ENCODE measurements at regions not wholly inside any gene's neighbourhood (a gene's known extent, or its start where the extent isn't known, plus 50 kb on each side); places are given as distances from the start of the nearest gene placed in this dataset.

- H3K79me1 ChIP-seq (ENCODE audit: insufficient read depth, low read depth, low read length, poor library complexity, severe bottlenecking), result no peaks in the 10 kb centered on the region
- H3K4me1 Mint-ChIP-seq, result peaks cover 18 to 23% of the 10 kb centered on the region in 2 experiments
- no CpG with 5 or more reads among the region's 4 CpGs for WGBS (ENCODE audit: extremely low coverage, insufficient read length, low lambda C conversion rate)
- H3K56ac ChIP-seq (ENCODE audit: insufficient read length, low read depth, low read length), result no peak overlapping the region
- H2BK20ac ChIP-seq (ENCODE audit: low read depth, low read length, poor library complexity, severe bottlenecking), result no peak overlapping the region
- peaks cover 3% of the 10 kb centered on the region; the same call in 1 of the 2 replicates for H3K4me1 ChIP-seq (ENCODE audit: insufficient read depth, low read length)
- H4K91ac ChIP-seq (ENCODE audit: insufficient read length, low read depth, low read length), result no peak overlapping the region
- no peaks in the 10 kb centered on the region for H4K20me1 ChIP-seq (ENCODE audit: control insufficient read depth, insufficient read depth, insufficient read length)
- H3K9ac ChIP-seq (ENCODE audit: extremely low read depth, insufficient read length, low read length), result no peak overlapping the region
- no peak overlapping the region for H3K23ac ChIP-seq (ENCODE audit: insufficient read length, low read depth, low read length)
- DNase-seq, result no peak
- no peak overlapping the region for H2BK5ac ChIP-seq (ENCODE audit: insufficient read length, low read length)
- H3K27me3 Mint-ChIP-seq (ENCODE audit: low read depth), result peaks cover 88% of the 10 kb centered on the region
- no peak overlapping the region for H3K27ac ChIP-seq (ENCODE audit: insufficient read length, low read depth, low read length)
- no peak overlapping the region for H2BK15ac ChIP-seq (ENCODE audit: low read depth, low read length)
- H3K27ac Mint-ChIP-seq, result no peak overlapping the region
- no peaks in the 10 kb centered on the region for H3K79me2 ChIP-seq (ENCODE audit: insufficient read depth, low read length)
- peaks cover 4 to 6% of the 10 kb centered on the region in 2 experiments for H3K9me3 Mint-ChIP-seq
- no peak overlapping the region for H3T11ph ChIP-seq (ENCODE audit: low read length)
- H3K27me3 ChIP-seq (ENCODE audit: insufficient read depth, low read length), result no peaks in the 10 kb centered on the region; the same call in 1 of the 2 replicates
- no peak overlapping the region for H2AFZ ChIP-seq (ENCODE audit: low read length)
- no peak overlapping the region for H4K8ac ChIP-seq (replicated peaks; ENCODE audit: insufficient read length, low read depth, low read length)
- no peak for TF ChIP-seq CTCF (conservative IDR thresholded peaks at IDR 0.05)
- H2AK5ac ChIP-seq (ENCODE audit: insufficient read length, low read length), result no peak overlapping the region
- no peak overlapping the region for H2BK120ac ChIP-seq (ENCODE audit: low read depth, low read length, poor library complexity, severe bottlenecking)
- no peak overlapping the region for H2BK12ac ChIP-seq (ENCODE audit: insufficient read length, low read depth, low read length)
- no peak overlapping the region for H3K18ac ChIP-seq (ENCODE audit: insufficient read length, low read depth, low read length)
- peaks cover 0 to 8% (median 3%) of the 10 kb centered on the region in 3 experiments; a peak in 5 of 7 replicates for H3K36me3 Mint-ChIP-seq (ENCODE audit: insufficient read depth in 1 of 3, low read depth in 3 of 3)
- H3K9me3 ChIP-seq (ENCODE audit: control insufficient read depth, low read depth, low read length), result no peaks in the 10 kb centered on the region
- no peak overlapping the region for H3K14ac ChIP-seq (ENCODE audit: insufficient read depth, low read length)
- no peaks in the 10 kb centered on the region for H3K23me2 ChIP-seq (ENCODE audit: insufficient read length, low read depth, low read length, poor library complexity, severe bottlenecking)
- no peak overlapping the region for H3K4ac ChIP-seq (ENCODE audit: low read depth, low read length)
- no peak overlapping the region for H3K4me2 ChIP-seq (ENCODE audit: insufficient read depth, insufficient read length, low read length)
- H3K4me3 Mint-ChIP-seq, result no peak overlapping the region
- H4K5ac ChIP-seq (ENCODE audit: insufficient read length, low read depth, low read length), result no peak overlapping the region
Observed at GRCh38 chr7:41059796-41060195, 643.1 kb downstream of the INHBA start.

Data from H9 (cell line).